ENCODE measurements at regions not wholly inside any gene's neighbourhood (a gene's known extent, or its start where the extent isn't known, plus 50 kb on each side); places are given as distances from the start of the nearest gene placed in this dataset.
"Not testable (repeated sequence)": the region's sequence is repeated elsewhere in the genome, so short reads cannot be mapped to it uniquely, and the experiment has no call there.

DNA sequence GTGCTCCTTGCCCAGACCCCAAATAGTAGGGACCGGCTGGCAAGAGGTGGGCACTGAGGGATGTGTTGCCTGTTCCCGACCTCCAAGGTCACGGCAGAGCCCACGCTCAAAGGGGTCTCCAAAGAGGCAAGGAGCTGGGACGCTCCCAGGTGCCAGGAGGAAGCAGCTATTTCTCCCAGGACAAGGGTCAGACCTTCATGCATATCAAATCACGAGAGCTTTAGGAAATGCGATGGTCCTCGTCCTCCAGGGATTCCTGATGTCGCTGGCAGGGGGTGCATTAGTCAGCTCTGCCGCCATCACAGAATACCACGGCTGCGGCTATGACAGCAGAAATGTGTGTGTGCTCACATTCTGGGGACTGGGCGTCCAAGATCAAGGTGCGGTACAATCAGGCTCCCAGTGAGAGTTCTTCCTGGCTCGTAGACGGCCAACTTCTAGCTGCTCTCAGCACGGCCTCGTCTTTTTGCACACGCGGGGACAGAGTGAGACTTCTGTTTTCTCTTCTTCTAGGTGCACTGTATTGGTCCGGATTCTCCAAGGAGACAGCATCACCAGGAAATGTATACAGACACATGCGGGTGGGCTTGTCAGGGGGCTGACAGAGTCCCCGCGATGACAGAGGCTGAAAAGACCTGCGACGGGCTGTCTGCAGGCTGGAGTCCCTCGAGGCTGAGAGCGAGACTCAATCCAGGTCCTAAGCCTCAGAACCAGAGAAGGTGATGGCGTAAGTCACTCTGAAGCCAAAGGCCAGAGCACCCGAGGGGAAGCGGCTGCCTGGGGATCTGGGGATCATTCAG lies 81.6 kb downstream of the SHANK2 start:
- intact Hi-C loops (cut with DNase I) = no loop called here
- no peak for ATAC-seq
- Histone ChIP-seq H3K4me1 (no peaks in the 10 kb centered on the region), H3K27me3 (no peaks in the 10 kb centered on the region), H3K9me3 (peaks cover 0 to under 1% of the 10 kb centered on the region in 2 donors), H3K36me3 (no peaks in the 10 kb centered on the region), H3K27ac (no peak overlapping the region), H3K4me3 (no peak overlapping the region)
- TF ChIP-seq, protein P1, sequence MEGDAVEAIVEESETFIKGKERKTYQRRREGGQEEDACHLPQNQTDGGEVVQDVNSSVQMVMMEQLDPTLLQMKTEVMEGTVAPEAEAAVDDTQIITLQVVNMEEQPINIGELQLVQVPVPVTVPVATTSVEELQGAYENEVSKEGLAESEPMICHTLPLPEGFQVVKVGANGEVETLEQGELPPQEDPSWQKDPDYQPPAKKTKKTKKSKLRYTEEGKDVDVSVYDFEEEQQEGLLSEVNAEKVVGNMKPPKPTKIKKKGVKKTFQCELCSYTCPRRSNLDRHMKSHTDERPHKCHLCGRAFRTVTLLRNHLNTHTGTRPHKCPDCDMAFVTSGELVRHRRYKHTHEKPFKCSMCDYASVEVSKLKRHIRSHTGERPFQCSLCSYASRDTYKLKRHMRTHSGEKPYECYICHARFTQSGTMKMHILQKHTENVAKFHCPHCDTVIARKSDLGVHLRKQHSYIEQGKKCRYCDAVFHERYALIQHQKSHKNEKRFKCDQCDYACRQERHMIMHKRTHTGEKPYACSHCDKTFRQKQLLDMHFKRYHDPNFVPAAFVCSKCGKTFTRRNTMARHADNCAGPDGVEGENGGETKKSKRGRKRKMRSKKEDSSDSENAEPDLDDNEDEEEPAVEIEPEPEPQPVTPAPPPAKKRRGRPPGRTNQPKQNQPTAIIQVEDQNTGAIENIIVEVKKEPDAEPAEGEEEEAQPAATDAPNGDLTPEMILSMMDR (IDR thresholded peaks at IDR 0.05) = no peak
- peak in 1 of 4 donors; percentile 4 for DNase-seq

DNA sequence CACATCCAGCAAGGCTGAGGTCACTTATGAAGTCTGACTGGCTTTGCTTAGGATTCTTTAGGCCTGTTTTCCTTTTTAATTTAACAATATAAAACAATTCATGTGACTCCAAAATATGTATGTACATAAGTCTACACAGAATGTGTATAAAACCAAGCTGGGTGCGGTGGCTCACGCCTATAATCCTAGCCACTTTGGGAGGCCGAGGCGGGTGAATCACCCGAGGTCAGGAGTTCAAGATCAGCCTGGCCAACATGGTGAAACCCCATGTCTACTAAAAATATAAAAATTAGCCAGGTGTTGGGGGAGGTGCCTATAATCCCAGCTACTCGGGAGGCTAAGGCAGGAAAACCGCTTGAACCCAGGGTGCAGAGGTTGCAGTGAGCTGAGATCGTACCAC lies 83.1 kb downstream of the SHANK2 start:
- Histone ChIP-seq H3K4me3 (no peak overlapping the region), H3K9me3 (no peaks in the 10 kb centered on the region), H3K27me3 (no peaks in the 10 kb centered on the region), H3K4me1 (no peaks in the 10 kb centered on the region), H3K36me3 (no peaks in the 10 kb centered on the region), H3K27ac (no peak overlapping the region)
- DNase-seq (peak in 1 of 4 donors; percentile 0), ATAC-seq (no peak)
- intact Hi-C loops (cut with DNase I) = no loop called here
- TF ChIP-seq, protein P1 (IDR thresholded peaks at IDR 0.05) = no peak

DNA sequence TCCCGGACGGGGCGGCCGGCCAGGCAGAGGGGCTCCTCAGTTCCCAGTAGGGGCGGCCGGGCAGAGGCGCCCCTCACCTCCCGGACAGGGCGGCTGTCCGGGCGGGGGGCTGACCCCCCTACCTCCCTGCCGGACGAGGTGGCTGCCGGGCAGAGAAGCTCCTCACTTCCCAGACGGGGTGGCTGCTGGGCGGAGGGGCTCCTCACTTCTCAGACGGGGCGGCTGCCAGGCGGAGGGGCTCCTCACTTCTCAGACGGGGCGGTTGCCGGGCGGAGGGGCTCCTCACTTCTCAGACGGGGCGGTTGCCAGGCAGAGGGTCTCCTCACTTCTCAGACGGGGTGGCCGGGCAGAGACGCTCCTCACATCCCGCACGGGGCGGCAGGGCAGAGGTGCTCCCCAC lies 84.6 kb downstream of the SHANK2 start:
- H3K9me3 ChIP-seq; ATAC-seq; H3K4me3 ChIP-seq; H3K27ac ChIP-seq; H3K27me3 ChIP-seq; H3K36me3 ChIP-seq; intact Hi-C loops (cut with DNase I); H3K4me1 ChIP-seq: not testable (repeated sequence)
- peak in 1 of 4 donors; percentile 4 for DNase-seq

DNA sequence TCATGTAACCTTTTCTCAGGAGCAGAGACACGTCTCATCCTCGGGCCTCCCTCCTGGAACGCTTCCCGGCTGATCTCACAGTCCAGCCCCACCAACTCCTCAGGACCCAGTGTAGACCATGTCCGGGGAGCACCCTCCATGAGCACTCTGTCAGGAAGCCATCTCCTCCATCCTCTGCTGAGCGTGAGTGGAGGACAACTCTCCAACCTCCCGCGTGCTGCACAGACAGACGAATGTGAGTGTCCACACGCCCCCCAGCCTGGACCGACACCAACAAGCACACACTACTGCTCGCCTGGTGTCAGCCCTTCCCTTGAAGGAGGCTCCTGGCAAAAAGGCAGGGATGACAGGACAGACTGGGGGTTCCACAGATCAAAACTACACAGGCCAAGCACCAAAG lies 86.6 kb downstream of the SHANK2 start:
- H3K4me3 ChIP-seq = no peak overlapping the region
- no peaks in the 10 kb centered on the region for H3K36me3 ChIP-seq
- H3K4me1 ChIP-seq = no peaks in the 10 kb centered on the region
- no peaks in the 10 kb centered on the region for H3K9me3 ChIP-seq
- H3K27me3 ChIP-seq = no peaks in the 10 kb centered on the region
- TF ChIP-seq, protein P1 (IDR thresholded peaks at IDR 0.05) = no peak
- DNase-seq (peak in 1 of 4 donors; percentile 19), ATAC-seq (no peak)
- intact Hi-C loops (cut with DNase I) = no loop called here
- H3K27ac ChIP-seq = no peak overlapping the region

DNA sequence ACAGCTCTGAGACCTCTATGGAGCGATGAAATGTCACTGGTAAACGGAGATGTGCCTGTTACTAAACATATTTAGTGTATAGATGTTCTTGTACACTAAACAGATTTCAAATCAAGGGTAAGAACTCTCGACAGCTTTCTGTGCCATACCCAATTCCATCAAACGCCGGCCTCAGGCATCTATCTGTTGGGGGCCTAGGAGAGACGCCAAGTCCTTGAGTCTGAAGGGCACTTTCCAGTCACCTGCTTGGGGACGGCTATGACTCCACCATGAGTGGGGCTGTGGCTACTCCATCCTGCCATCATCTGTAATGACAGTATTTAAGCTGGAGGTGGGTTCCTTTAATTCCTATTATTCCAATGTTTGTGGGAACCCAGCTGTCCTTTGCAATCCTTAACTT lies 87.8 kb downstream of the SHANK2 start:
- Histone ChIP-seq H3K27ac (no peak overlapping the region), H3K4me3 (no peak overlapping the region), H3K27me3 (no peaks in the 10 kb centered on the region), H3K9me3 (no peaks in the 10 kb centered on the region), H3K36me3 (no peaks in the 10 kb centered on the region), H3K4me1 (no peaks in the 10 kb centered on the region)
- DNase-seq (peak in 1 of 4 donors; percentile 25), ATAC-seq (no peak)
- intact Hi-C loops (cut with DNase I) = no loop called here
- TF ChIP-seq, protein P1 (IDR thresholded peaks at IDR 0.05) = no peak

DNA sequence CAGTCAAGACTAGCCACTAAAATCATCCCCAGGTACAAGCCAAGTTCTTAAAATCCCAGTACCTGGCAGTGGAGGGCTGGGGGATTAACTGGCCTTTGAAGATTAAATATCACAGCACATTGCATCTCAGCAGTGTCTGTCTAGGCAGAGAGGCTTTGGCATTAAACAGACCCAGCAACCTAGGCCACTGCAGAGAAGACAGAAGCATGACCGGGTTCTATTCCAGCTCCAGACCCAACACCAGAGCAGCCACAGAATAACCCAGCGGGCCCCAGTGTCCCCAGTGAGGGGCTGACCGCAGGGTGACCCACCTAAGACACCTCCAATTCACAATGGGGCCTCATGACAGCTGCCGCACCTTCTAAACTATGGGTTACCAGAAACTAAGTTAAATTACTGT lies 88.2 kb downstream of the SHANK2 start:
- ATAC-seq = no peak
- no peaks in the 10 kb centered on the region for H3K27me3 ChIP-seq
- H3K4me1 ChIP-seq = no peaks in the 10 kb centered on the region
- TF ChIP-seq, protein P1 (IDR thresholded peaks at IDR 0.05) = no peak
- no peaks in the 10 kb centered on the region for H3K36me3 ChIP-seq
- no peak overlapping the region for H3K4me3 ChIP-seq
- intact Hi-C loops (cut with DNase I) = no loop called here
- no peak overlapping the region for H3K27ac ChIP-seq
- DNase-seq = peak in 1 of 4 donors; percentile 8
- no peaks in the 10 kb centered on the region for H3K9me3 ChIP-seq
